CD1c-positive myeloid dendritic cell (primary cell): ENCODE measurements at regions not wholly inside any gene's neighbourhood (a gene's known extent, or its start where the extent isn't known, plus 50 kb on each side); places are given as distances from the start of the nearest gene placed in this dataset.

Source experiments
- DNase-seq: peaks from one replicate; pipeline ENCODE4 v3.0.0-alpha.2; 2016; ENCODE audit errors: extremely low spot score

DNA sequence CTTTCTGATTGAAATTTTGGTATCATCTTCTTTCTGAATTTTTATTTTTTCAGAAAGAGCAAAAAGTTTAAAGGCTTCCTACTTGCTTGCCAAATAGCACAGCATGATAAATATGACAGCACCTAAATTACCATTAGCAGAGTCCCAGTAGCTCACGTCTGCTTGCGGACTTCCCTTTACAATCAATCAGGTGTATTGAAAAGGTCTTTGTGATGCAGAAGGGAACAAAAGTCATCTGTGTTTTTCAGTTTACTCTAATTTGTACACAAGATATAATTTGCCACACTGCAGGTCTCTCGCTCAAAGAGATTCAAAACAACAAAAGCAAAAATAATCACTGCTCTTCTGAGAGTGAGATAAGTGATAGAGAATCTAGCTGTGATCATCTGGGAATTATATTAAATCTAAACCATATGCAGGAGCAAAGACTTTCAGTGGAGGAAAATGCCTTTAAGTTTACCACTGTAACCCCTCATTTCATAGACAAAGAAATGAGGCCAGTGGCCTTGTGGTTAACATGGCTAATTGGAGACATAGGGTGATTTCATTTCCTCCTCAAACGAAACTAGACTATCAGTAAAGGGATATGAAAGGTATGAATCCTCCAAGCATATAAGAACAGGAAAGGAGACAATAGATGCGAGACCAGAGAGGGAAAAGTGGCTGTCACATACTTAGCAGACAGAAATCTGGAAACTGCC, 240.8 kb upstream of the TMPO start:
- no peak for DNase-seq

DNA sequence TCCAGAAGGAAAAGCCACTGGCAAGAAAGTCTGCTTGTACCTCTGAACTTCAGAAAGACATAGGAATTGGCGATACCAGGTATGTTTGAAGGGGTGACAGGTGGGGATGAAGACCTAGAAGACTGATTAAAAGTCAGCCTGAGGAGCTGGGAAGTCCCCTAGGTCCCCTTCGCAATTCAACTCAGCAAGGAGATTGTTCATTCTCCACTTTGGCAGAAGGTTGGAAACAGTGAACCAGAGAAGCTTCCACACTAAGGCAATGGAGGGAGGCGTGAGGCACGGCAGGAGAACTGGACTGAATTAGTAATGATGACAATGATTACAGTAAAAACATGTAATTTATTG, 240.3 kb upstream of the TMPO start:
- DNase-seq, result no peak

DNA sequence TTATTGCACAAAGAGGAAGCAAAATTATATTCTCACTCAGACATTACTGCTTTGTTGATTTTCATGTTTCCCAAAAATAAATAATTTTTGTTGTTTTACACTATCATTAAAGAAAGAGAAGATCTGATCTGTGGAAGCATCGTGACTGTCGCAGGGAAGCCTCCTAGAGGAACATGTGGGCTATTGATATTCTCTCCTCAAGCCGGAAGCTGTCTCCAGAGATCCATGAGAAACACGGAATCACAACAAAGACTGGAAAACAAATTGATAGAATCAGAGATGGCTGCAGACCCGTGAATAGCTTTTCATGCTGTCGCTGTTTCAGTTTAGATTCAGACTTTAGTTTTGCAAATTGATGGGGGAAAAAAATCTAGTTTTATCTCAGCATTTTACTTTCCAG, 235.2 kb upstream of the TMPO start:
- DNase-seq, result no peak

DNA sequence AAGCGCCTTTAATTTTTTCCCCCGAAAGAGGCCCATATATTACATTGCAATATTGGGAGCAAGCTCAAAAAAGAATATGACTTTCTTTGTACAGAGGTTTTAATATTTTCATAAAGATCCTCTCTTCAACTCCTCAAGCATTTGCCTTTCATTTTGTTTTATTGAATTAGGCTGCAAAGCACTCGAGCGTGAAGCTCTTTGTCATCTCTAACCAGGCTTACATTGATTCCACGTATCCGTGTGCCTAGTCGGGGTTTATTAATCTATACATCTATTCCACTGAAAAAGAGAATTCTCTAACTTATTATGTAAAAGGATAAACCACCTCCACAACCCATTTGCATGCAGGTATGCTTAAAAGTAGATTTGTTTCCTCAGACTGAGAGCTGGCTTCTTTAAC, 234.8 kb upstream of the TMPO start:
- DNase-seq, result no peak

DNA sequence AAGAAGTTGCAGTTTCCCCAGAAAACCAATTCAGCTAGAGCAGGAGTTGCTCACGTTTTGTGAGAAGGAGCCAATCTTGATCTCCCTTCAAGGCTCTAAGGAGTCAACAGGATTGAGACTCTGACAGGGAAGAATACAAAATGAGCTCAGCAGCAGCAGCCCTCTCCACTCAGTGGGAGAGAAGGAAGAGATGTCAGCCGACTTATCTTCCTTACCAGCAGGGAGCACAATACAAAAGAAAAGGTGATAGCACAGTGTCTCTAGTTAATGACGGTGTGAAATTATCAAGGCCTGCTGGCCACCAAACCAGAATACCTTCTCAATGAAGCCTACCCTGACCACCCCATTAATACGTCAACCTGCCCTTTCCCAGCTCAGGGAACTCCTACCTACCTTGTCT, 223.6 kb upstream of the TMPO start:
- DNase-seq, result no peak

- DNase-seq, result no peak
Measured at GRCh38 chr12:98294051-98294805, 221.2 kb upstream of the TMPO start.

DNA sequence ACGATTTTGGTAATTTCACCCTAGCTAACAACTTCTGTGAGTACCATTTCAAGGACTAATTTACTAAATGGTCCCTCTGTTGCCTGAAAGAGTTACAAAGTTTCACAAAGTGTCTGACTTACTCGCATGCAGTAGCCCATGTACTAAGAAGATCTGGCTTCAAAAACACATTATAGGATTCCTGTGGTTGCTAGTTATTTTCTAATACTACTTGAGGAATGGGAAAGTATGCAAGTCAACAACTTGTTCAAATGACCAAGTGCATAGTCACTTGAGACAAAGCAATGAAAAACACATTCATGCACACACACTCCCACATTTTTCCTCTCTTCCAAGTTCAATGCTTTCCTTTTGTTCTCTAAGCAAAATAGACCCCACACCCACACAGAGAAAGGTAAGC, 219.7 kb upstream of the TMPO start:
- DNase-seq, result no peak

DNA sequence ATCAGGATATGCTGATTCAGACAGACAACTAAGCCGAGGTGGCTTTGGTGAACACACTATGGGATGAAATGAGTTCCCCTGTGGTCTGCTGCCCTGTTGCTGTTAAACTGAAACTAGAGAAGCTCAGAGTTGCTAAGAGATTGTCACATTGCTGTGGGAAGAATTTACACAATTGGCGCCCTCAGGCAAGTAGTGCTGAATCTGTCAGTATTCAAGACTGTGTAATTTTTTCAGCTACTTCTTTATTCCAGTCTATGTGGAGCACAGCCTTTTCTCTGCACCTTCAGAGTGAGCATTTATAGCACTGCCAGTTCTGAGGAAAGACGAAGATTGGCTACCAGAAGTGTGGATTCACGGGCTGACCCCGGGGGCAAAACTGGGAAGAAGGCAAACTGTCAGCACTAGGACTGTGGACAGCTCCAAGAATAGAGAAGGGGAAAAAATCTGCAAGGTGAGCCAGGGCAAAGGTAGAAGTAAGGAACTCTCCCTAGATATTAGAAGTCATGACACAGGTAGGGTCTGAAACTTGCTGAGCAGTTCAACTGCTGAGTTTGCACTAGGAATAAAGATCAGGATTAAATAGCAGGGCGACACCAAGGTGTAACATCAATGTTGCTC, 218.8 kb upstream of the TMPO start:
- no peak for DNase-seq

GRCh38 chr12:98297538-98297937, 217.9 kb upstream of the TMPO start:
- DNase-seq, result no peak

- DNase-seq, result no peak
Measured at GRCh38 chr12:98308141-98308540, 207.2 kb upstream of the TMPO start.

GRCh38 chr12:98317939-98318899, 197.2 kb upstream of the TMPO start:
- DNase-seq, result no peak

DNA sequence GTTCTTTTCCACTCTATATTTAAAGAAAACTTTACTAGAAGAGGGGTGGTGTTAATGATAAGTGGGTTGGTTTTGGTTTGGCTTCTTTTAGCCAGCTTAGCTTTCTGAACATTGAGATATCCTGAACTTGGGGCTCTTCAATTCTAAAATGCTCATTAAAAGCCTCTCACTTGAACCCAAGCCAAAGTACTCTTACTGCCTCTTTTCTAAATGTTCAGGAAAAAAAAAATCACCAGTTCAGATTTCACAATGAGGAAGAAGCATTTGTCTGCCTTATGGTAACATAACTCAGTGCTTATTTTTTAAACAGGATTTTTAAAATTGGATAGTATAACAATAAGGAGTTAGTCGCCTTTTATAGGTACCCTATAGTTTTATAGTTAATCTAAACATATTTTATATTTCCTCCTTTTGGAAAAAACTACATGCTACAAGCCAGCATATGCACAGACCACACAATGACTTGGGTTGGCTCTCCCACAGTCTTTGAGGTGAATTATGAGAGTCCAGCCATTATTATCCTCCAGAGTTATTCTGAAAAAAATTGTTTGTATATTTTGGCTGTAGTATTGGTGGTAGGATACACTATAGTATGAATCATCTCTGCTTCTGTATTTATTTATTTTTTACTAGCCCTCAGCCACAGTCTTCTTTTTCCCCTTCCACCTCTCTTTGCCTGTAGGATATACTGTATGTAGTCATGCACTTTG, 195.5 kb upstream of the TMPO start:
- DNase-seq, result no peak

DNA sequence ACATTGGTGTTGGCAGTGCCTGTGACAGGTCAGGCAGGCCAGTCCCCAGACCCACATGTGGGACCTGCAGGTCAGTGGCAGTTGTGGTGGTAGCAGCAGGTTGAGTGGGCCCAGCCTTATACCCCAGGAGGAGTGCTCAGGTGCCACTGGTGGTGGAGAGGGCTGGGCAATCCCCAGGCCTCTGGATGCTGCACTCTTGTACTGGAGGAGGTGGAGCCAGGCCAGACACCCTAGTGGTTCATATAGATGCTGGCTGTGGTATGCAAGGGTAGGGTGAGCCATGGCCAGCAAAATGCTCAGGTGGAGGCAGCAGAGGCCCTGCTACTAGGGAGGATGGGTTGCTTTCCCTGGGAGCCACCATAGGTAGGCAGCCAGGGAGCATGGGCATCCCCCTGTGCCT, 190.4 kb upstream of the TMPO start:
- DNase-seq, result no peak

DNA sequence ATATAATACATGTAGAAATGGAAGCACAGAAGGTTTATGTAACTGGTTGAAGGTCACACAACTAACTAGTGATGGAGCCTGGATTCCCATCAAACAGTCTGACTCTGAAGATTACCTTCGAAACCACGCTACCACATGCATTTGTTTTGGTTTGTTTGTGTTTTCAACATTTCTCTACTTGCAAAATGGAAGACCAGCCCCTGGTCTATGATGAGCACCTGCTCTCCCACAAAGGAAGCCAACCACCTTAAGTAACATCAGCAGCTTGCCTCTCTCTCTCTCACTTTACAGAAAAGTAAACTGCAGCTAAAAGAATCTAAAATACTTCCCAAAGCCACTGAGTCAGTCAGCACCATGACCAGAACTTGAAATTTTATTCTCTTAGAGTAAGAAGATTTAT, 186.9 kb upstream of the TMPO start:
- DNase-seq, result no peak

DNA sequence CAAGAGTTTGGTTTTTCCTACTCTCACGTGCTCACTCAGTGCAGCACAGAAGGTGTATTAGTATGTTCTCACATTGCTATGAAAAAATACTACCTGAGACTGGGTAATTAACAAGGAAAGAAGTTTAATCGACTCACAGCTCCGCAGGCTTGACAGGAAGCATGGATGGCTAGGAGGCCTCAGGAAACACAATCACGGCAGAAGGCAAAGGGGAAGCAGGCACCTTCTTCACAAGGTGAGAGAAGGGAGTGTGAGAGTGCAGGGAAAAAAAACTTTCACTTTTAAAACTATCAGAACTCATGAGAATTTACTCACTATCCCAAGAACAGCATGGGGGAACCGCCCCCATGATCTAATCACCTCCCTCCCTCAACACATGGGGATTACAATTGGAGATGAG, 185.8 kb upstream of the TMPO start:
- DNase-seq, result no peak

DNA sequence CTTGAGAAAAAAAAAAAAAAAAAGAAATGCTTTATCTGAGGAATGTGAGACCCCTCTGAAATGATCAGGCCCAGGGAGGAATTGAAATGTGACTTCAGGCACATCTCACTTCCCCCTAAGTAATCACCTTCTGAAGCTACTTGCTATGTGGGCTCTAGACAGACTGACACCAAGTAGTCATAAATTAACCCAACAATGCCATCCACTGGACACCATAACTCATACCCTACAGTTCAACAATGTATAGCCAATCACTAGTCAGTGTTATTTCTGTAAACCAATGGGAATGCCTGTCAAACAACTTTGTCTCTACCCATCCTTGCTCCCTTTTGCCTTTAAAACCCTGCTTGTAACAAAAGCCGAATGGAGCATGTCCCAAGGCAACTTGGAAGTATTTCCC, 182.7 kb upstream of the TMPO start:
- DNase-seq, result no peak

DNA sequence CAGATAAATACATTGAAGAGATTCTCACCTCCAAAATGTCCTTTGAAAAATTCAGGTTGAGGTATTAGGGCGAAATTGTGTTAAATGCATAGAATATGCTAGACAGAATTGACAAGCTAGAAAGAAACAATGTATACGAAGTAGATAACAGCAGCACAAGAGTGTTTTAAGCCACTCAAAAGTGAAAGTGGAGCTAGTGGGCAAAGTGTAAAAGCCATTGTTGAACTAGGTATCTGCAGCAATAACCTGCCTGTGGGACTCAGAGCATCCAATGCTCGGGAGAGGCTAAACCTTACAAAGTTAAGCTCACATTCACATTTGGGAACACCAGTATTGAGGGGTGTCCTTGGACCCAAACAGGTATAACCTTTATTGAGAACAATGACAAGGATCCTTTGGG, 180.6 kb upstream of the TMPO start:
- no peak for DNase-seq

GRCh38 chr12:98341026-98341425, 174.4 kb upstream of the TMPO start:
- DNase-seq, result no peak

DNA sequence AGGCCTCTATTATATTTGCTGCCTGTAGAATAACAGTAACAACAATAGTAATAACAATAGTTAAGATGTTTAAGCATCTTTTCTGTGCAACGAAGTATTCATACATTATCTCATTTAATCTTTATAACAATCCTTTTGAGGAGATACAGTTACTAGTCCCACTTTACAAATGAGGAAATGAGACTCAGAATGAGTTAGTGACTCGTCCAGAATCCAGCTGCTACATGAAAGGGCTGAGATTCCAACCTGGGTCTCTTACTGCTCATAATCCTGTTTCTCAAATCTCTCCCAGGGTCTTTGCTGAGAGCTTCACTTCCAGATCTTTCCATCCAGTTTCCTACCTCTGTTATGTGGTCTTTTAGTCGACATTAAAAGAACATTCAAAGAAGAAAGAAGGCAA, 173.7 kb upstream of the TMPO start:
- no peak for DNase-seq

DNA sequence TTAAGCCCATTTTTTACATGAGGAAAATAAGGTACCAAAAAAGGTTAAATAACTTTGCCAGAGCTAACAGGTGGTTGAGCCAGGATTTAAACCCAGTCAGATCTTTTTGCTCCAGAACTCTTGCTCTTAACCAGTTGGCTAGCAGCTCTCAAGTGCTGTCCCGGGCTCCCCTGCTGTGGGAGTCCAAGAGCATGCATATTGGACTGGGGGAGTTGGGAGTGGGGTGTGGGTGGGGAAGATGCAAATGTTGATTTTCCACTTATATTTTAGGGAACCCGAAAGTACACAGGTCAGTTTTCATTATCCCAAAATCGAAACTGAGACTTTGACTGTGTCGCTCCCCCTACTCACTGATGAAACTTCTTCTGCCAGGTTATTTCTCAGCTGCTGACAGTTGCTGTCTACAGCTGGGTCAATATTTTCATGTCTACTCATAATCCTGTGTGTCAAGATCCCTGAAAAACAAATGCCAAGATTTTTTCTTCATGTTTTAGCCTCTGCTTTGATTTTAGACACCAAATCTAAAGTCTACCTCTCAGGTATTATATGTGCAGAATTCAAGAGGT, 172.3 kb upstream of the TMPO start:
- no peak for DNase-seq
